ENCODE measurements at regions not wholly inside any gene's neighbourhood (a gene's known extent, or its start where the extent isn't known, plus 50 kb on each side); places are given as distances from the start of the nearest gene placed in this dataset.

- H3K4me3 Mint-ChIP-seq, result no peak overlapping the region
- intact Hi-C loops (cut with micrococcal nuclease), result no loop called here
- H3K27ac Mint-ChIP-seq, result no peak overlapping the region
- DNase-seq (ENCODE audit: low spot score), result no peak
- no peaks in the 10 kb centered on the region for H3K4me1 Mint-ChIP-seq (ENCODE audit: low read depth)
- H3K36me3 Mint-ChIP-seq (ENCODE audit: low read depth), result no peaks in the 10 kb centered on the region
- no peaks in the 10 kb centered on the region for H3K27me3 Mint-ChIP-seq (ENCODE audit: insufficient read depth)
- H3K9me3 Mint-ChIP-seq, result peaks cover 2% of the 10 kb centered on the region
Measured at GRCh38 chr1:4087530-4088420, 187.7 kb upstream of the C1orf174 start.

DNA sequence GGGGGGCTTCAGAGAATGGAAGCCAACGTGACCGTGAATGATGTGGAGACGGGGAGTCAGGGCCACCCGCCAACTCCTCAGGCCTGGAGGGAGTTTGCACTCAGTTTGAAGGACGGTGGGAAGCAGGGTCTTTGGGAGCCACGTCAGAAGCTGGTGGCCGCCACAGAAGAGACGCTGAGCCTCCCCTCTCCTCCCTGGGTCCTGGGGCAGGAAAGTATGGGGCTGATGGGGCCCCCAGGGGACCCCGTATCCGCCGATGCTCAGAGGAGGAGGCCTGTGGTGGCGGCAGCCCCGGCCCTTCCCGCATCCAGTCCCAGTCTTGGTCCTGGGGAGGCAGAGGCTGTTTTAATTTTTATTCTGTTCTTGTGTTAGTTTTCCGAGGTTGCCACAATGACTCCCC, 188.6 kb upstream of the C1orf174 start:
- H3K36me3 Mint-ChIP-seq (ENCODE audit: low read depth), result no peaks in the 10 kb centered on the region
- no peak overlapping the region for H3K4me3 Mint-ChIP-seq
- peaks cover 9% of the 10 kb centered on the region for H3K9me3 Mint-ChIP-seq
- no peaks in the 10 kb centered on the region for H3K4me1 Mint-ChIP-seq (ENCODE audit: low read depth)
- no peak for DNase-seq (ENCODE audit: low spot score)
- no peaks in the 10 kb centered on the region for H3K27me3 Mint-ChIP-seq (ENCODE audit: insufficient read depth)
- H3K27ac Mint-ChIP-seq, result no peak overlapping the region
- intact Hi-C loops (cut with micrococcal nuclease), result no loop called here

DNA sequence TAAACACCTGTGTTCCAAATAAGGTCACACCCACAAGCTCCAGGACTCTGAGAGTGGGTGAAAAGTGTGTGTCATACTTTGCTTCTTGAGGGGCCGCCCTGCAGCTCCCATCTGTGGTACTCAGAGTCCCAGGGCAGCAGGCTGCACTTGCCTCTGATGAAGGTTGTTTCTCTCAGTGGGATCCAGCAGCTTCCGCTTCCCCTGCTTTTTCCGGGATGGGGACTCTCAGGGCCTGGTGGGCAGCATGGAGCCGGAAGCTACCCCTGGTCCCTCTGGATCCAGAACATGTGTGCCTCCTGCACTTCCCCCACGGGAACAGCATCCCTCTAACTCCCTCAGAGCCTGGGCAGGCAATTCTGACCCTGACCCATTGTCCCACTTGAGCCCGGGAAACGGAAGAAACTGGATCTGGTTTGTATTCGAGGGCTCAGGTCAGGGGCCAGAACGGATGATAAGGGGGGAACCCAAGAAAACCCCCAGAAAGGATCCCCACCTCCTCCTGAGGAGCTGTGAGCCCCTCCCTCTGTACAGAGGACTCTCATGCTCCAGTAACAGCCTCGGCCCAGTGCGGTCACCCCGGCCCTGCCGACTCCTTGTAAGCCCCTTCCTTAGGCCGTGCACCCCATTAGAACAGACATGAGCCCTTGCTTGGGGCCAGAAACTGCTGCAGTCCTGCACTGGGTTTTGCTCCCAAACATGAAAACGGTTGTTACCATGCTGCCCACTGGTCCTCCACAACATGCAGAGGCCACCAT, 189.5 kb upstream of the C1orf174 start:
- no peak for DNase-seq (ENCODE audit: low spot score)
- Mint-ChIP-seq H3K9me3 (peaks cover 9% of the 10 kb centered on the region), H3K4me1 (ENCODE audit: low read depth) (no peaks in the 10 kb centered on the region), H3K27ac (no peak overlapping the region), H3K4me3 (no peak overlapping the region), H3K27me3 (ENCODE audit: insufficient read depth) (no peaks in the 10 kb centered on the region), H3K36me3 (ENCODE audit: low read depth) (no peaks in the 10 kb centered on the region)
- intact Hi-C loops (cut with micrococcal nuclease), result no loop called here

- H3K27me3 Mint-ChIP-seq (ENCODE audit: insufficient read depth), result no peaks in the 10 kb centered on the region
- no peak overlapping the region for H3K4me3 Mint-ChIP-seq
- H3K9me3 Mint-ChIP-seq, result peaks cover 9% of the 10 kb centered on the region
- DNase-seq (ENCODE audit: low spot score), result no peak
- intact Hi-C loops (cut with micrococcal nuclease), result no loop called here
- H3K27ac Mint-ChIP-seq, result no peak overlapping the region
- H3K36me3 Mint-ChIP-seq (ENCODE audit: low read depth), result no peaks in the 10 kb centered on the region
- no peaks in the 10 kb centered on the region for H3K4me1 Mint-ChIP-seq (ENCODE audit: low read depth)
Measured at GRCh38 chr1:4090556-4090955, 190.5 kb upstream of the C1orf174 start.

- peaks cover 9% of the 10 kb centered on the region for H3K9me3 Mint-ChIP-seq
- no peak for DNase-seq (ENCODE audit: low spot score)
- no peak overlapping the region for H3K27ac Mint-ChIP-seq
- H3K27me3 Mint-ChIP-seq (ENCODE audit: insufficient read depth), result no peaks in the 10 kb centered on the region
- intact Hi-C loops (cut with micrococcal nuclease), result no loop called here
- no peaks in the 10 kb centered on the region for H3K4me1 Mint-ChIP-seq (ENCODE audit: low read depth)
- H3K36me3 Mint-ChIP-seq (ENCODE audit: low read depth), result no peaks in the 10 kb centered on the region
- no peak overlapping the region for H3K4me3 Mint-ChIP-seq
Measured at GRCh38 chr1:4090976-4091660, 191.0 kb upstream of the C1orf174 start.

DNA sequence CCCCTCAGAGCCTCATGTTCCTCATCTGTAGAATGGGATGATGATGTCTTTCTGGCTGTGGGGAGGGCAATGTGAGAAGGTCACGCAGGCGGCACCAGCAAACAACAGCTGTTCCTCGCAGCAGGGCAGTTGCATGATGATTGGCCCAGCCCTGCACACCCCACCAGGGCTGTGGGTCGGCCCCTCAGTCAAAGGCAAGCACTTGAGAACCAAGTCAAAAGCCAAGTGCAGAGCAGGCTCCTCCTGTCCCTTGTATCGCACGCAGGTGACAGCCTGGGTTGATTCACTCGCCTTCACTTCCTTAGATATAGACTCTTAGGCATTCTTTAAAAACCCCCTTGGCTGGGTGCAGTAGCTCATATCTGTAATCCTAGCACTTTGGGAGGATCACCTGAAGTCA, 191.9 kb upstream of the C1orf174 start:
- no peak for DNase-seq (ENCODE audit: low spot score)
- H3K27me3 Mint-ChIP-seq (ENCODE audit: insufficient read depth), result no peaks in the 10 kb centered on the region
- intact Hi-C loops (cut with micrococcal nuclease), result no loop called here
- no peaks in the 10 kb centered on the region for H3K4me1 Mint-ChIP-seq (ENCODE audit: low read depth)
- no peak overlapping the region for H3K4me3 Mint-ChIP-seq
- H3K9me3 Mint-ChIP-seq, result peaks cover 15% of the 10 kb centered on the region
- no peak overlapping the region for H3K27ac Mint-ChIP-seq
- no peaks in the 10 kb centered on the region for H3K36me3 Mint-ChIP-seq (ENCODE audit: low read depth)

GRCh38 chr1:4093856-4094565, 193.9 kb upstream of the C1orf174 start:
- H3K36me3 Mint-ChIP-seq (ENCODE audit: low read depth), result no peaks in the 10 kb centered on the region
- intact Hi-C loops (cut with micrococcal nuclease), result no loop called here
- H3K4me3 Mint-ChIP-seq, result no peak overlapping the region
- no peak overlapping the region for H3K27ac Mint-ChIP-seq
- no peak for DNase-seq (ENCODE audit: low spot score)
- H3K9me3 Mint-ChIP-seq, result peaks cover 15% of the 10 kb centered on the region
- H3K27me3 Mint-ChIP-seq (ENCODE audit: insufficient read depth), result no peaks in the 10 kb centered on the region
- H3K4me1 Mint-ChIP-seq (ENCODE audit: low read depth), result no peaks in the 10 kb centered on the region

DNA sequence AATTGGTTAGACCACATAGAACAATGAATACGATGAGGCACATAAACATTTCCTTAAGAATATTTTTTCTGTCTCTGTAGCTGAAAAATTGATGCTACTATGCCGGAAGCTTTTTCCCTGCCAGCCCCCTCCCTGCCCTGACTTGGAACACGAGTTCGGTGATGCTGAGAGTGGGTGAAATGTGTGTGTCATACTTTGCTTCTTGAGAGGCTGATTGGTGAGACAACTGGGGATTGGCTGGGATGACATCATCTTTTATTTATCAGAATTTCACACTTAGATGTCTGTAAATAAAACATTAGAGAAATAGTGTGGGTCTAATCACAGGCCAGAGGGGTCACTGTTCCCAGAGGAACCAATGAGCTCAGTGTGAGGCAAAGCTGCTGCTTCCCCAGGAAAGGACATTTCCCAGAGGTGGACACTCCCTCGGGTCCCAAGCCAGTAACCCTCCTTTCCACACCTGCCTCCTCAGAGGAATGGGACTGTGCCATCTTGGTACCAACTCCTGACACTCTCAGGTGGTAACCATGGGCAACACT, 195.4 kb upstream of the C1orf174 start:
- Mint-ChIP-seq H3K4me3 (no peak overlapping the region), H3K27me3 (ENCODE audit: insufficient read depth) (no peaks in the 10 kb centered on the region), H3K9me3 (peaks cover 15% of the 10 kb centered on the region), H3K27ac (no peak overlapping the region), H3K36me3 (ENCODE audit: low read depth) (no peaks in the 10 kb centered on the region), H3K4me1 (ENCODE audit: low read depth) (no peaks in the 10 kb centered on the region)
- intact Hi-C loops (cut with micrococcal nuclease), result no loop called here
- DNase-seq (ENCODE audit: low spot score), result no peak

DNA sequence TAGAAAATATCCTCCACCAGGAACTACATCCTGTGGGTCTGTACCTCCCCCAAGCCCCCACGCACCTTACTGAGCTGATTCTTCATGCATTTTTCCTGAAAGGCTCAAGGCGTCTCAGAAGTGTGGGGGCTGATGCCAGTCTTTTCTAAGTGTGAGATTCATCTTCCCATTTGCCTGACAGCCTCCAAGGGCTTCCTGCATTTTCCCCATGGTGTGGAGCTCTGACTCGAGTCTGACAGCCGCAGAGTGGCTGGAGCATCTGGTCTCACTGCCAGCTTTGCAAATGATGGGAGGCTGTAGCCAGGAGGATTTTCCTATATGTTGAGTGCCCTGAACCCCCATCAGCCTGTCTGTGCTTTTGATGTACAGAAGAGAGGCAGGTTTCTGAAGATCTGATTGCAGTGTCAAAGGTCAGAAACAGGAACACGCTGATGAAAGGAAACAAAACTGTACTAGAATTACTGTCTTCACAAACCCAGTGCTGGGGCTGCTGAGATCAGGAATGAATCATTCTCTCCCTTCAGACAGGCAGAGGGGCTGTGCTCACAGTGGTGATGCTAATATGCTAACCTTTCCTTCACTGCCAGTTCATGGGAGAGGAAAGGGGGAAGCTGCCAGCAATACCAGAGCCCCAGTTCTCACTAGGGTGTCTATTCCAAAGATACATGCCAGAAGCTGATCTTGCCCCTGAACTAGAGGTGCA, 201.5 kb upstream of the C1orf174 start:
- Mint-ChIP-seq H3K4me1 (ENCODE audit: low read depth) (no peaks in the 10 kb centered on the region), H3K9me3 (peaks cover 4% of the 10 kb centered on the region), H3K36me3 (ENCODE audit: low read depth) (no peaks in the 10 kb centered on the region), H3K27me3 (ENCODE audit: insufficient read depth) (no peaks in the 10 kb centered on the region), H3K27ac (no peak overlapping the region), H3K4me3 (no peak overlapping the region)
- DNase-seq (ENCODE audit: low spot score), result no peak
- intact Hi-C loops (cut with micrococcal nuclease), result no loop called here

DNA sequence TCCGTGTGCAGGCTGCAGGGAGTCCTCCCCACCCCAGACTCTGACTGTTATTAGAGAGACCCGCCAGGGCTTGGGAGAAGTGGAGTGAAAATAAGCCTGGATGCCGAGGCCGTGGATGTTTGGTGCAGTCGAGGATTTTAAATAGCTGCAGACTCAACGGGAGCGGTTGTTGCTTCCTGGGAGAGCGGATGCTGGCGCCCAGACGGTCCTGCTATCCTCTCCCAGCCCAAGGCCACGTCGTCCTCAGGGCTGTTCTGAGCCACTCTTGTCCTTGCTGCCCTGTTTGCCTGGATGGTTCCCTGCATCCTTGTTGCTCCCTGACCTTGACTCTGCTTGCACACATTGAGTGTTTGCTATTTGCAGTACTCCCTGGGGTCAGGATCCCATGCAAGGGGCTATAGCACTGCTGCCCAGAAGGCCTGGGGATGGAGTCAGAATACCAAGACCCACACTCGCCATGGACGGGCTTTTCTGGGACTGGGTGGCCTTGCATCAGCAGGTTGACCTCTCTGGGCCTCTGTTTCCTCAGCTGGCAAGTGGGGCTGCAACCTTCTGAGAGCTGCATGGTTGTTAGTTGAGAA, 205.3 kb upstream of the C1orf174 start:
- Mint-ChIP-seq H3K27me3 (ENCODE audit: insufficient read depth) (no peaks in the 10 kb centered on the region), H3K27ac (no peak overlapping the region), H3K36me3 (ENCODE audit: low read depth) (no peaks in the 10 kb centered on the region), H3K4me1 (ENCODE audit: low read depth) (no peaks in the 10 kb centered on the region), H3K9me3 (no peaks in the 10 kb centered on the region), H3K4me3 (no peak overlapping the region)
- intact Hi-C loops (cut with micrococcal nuclease), result no loop called here
- DNase-seq (ENCODE audit: low spot score), result no peak

DNA sequence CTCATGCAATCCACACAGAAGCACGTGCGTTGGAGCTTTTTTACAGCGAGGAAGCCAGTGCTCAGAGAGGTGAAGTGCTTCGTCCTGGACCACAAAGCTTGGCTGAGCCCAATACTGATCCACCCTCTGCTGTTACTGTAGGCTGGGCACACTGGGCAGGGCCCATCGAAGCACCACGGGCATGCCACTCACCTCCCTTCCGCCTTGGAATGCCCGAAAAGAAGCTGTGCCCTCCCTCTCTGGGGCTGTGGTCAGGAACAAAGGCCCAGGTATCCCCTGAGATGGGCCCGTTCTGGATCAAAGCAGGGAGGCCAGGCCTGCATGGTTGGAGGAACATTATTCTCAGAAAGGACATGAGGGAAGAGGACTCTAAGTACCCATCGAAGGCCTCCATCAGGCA, 206.7 kb upstream of the C1orf174 start:
- Mint-ChIP-seq H3K4me1 (ENCODE audit: low read depth) (no peaks in the 10 kb centered on the region), H3K27me3 (ENCODE audit: insufficient read depth) (no peaks in the 10 kb centered on the region), H3K4me3 (no peak overlapping the region), H3K36me3 (ENCODE audit: low read depth) (no peaks in the 10 kb centered on the region), H3K9me3 (no peaks in the 10 kb centered on the region), H3K27ac (no peak overlapping the region)
- intact Hi-C loops (cut with micrococcal nuclease), result no loop called here
- no peak for DNase-seq (ENCODE audit: low spot score)

DNA sequence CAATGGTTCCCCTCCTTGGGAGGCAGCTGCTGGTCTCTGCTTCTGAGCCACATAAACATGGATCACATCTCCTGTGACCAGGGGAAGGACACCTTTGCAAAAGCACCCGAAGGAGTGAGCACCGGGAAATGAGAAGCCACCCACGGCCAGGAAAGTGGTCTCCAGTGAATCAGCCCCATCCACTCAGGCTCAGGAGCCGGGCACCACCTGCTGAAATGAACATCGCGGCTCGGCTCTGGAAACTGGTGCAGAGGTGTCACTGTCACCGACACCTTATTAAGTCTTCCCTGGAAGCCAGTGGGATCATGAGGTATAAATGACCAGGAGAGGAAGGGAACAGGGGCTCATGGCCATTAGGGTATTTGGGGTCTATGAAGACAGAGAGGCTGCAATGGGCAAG, 207.2 kb upstream of the C1orf174 start:
- no peaks in the 10 kb centered on the region for H3K9me3 Mint-ChIP-seq
- H3K27me3 Mint-ChIP-seq (ENCODE audit: insufficient read depth), result no peaks in the 10 kb centered on the region
- DNase-seq (ENCODE audit: low spot score), result no peak
- H3K4me3 Mint-ChIP-seq, result no peak overlapping the region
- H3K36me3 Mint-ChIP-seq (ENCODE audit: low read depth), result no peaks in the 10 kb centered on the region
- H3K27ac Mint-ChIP-seq, result no peak overlapping the region
- no peaks in the 10 kb centered on the region for H3K4me1 Mint-ChIP-seq (ENCODE audit: low read depth)
- intact Hi-C loops (cut with micrococcal nuclease), result no loop called here

Measured in activated T-helper 1 cell treated with anti-CD3 and anti-CD28 coated beads, Interleukin-12 subunit alpha, Interleukin-12 subunit beta, Interleukin-2, Interleukin-4 antibody, amounts not matched to agents 30 ng/mL and 10 ng/mL and 1 ng/mL, durations not matched to agents 14 hours and 24 hours and 36 hours (primary cell).